ENCODE measurements at regions not wholly inside any gene's neighbourhood (a gene's known extent, or its start where the extent isn't known, plus 50 kb on each side); places are given as distances from the start of the nearest gene placed in this dataset.
"Not testable (repeated sequence)": the region's sequence is repeated elsewhere in the genome, so short reads cannot be mapped to it uniquely, and the experiment has no call there.

GRCh38 chr9:89695441-89695891 lies 90.7 kb downstream of the GADD45G start:
- DNase-seq (ENCODE audit: extremely low read depth in 1 of 2, low read depth in 1 of 2), result no peak

GRCh38 chr9:89695979-89696378 lies 91.2 kb downstream of the GADD45G start:
- DNase-seq (ENCODE audit: extremely low read depth in 1 of 2, low read depth in 1 of 2), result not testable (repeated sequence)

DNA sequence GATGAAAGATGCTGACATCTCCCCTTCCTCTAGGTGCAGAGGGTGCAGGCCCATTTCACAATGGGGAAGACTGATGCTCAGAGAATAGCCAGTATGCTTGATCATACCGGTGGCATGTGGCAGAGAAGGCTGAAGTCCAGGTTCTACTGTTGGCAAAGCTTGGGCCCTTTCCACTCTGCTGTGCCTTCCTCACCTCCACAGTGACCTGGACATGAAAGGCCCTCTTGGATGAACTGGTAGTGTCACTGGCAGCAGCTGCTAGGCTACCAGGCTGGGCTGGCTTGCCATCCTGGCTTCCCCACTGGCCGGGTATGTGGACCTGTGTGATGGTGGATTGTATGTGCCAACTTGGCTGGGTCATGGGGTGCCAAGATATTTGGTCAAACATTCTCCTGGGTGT lies 92.0 kb downstream of the GADD45G start:
- no peak for DNase-seq (ENCODE audit: extremely low read depth in 1 of 2, low read depth in 1 of 2)

GRCh38 chr9:89697553-89697952 lies 92.7 kb downstream of the GADD45G start:
- no peak for DNase-seq (ENCODE audit: extremely low read depth in 1 of 2, low read depth in 1 of 2)

GRCh38 chr9:89698411-89699005 lies 93.7 kb downstream of the GADD45G start:
- no peak for DNase-seq (ENCODE audit: extremely low read depth in 1 of 2, low read depth in 1 of 2)

DNA sequence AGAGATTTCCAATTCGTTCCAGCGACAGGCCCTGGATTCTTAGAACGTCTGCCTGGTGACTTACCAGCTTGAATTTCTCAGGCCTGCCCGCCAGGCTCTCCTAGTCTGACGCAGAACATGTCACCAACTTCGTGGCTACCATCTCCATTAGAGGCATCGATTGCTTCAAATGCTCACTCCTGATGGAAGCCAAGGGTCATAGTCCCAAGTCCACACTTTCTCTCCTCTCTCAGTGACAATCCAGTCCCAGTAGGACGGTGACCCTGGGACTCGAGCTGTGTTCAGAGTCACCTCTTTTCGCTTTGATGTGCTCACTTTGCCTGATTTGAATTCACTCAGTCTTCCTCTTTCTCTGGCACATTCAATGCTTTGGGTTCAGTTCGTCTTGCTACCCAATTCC lies 94.8 kb downstream of the GADD45G start:
- DNase-seq (ENCODE audit: extremely low read depth in 1 of 2, low read depth in 1 of 2), result no peak

GRCh38 chr9:89701221-89701798 lies 96.5 kb downstream of the GADD45G start:
- peak; percentile 43 to 67 for DNase-seq (ENCODE audit: extremely low read depth in 1 of 2, low read depth in 1 of 2)

DNA sequence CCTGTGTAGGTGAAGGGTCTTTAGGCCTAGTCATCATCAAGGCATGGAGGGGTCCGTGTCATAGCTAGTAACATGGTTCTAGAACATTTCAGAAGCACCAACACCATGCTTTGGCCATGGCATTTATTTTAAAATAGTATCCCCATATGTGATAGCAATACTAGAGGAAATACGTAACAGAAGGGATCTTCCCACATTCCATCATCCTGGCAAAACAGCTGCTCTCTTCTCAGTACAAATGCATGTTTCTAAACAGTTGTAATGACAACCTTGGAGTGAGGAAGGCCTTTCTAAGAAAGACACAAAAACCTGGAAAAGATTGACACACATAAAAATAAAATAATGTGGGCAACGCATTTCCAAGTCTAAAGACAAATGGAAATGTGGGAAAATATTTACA lies 97.6 kb downstream of the GADD45G start:
- no peak for DNase-seq (ENCODE audit: extremely low read depth in 1 of 2, low read depth in 1 of 2)

DNA sequence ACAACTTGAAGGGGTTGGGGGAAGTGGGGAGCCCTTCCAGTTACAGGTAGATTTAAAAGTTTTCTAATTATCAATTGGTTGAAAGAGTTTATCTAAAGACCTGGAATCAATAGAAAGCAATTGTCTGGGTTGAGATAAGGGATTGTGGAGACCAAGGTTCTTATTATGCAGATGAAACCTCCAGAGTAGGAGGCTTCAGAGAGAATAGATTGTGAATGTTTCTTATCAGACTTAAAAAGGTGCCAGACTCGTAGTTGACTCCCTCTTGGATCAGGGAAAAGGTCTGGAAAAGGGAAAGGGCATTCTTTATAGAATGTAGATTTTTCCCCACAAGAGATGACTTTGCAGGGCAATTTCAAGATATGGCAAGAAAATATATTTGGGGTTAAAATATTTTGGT lies 100.8 kb downstream of the GADD45G start:
- no peak for DNase-seq (ENCODE audit: extremely low read depth in 1 of 2, low read depth in 1 of 2)

GRCh38 chr9:89706086-89706485 lies 101.3 kb downstream of the GADD45G start:
- DNase-seq (ENCODE audit: extremely low read depth in 1 of 2, low read depth in 1 of 2), result no peak

GRCh38 chr9:89706731-89707191 lies 101.9 kb downstream of the GADD45G start:
- no peak for DNase-seq (ENCODE audit: extremely low read depth in 1 of 2, low read depth in 1 of 2)

- no peak for DNase-seq (ENCODE audit: extremely low read depth in 1 of 2, low read depth in 1 of 2)
Observed at GRCh38 chr9:89710697-89711096, 105.9 kb downstream of the GADD45G start.

DNA sequence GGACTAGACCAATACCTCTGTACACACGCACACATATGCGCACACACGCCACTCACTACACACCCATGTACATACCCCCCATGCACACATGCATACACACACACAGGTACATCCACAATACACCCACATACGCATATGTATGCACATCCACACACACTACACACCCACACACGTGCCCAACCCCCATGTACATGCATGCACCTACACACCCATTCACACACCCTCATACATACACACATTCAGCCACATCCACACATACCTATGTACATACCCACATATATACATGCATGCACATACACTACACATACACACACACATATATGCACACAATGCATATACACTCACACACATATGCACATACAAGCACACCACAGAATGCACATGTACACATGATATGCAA lies 107.1 kb downstream of the GADD45G start:
- no peak for DNase-seq (ENCODE audit: extremely low read depth in 1 of 2, low read depth in 1 of 2)

GRCh38 chr9:89712283-89712682 lies 107.5 kb downstream of the GADD45G start:
- no peak for DNase-seq (ENCODE audit: extremely low read depth in 1 of 2, low read depth in 1 of 2)

DNA sequence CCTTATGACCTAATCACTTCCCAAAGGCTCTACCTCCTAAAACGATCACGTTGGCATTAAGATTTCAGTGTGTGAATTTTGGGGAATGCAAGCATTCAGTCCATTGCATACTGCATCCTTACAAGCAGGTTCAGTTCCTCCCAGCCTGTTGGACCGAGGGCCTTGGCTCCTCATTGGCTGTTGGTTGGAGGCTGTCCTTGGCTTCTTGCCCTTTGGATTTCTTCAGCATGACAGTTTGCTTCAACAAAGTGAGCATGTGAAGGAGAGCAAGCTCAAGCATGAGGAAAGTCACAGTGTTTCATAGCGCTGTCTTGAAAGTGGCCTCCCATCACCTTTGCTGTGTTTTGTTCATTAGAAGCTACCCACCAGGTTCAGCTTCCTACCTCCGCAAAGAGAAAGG lies 109.5 kb downstream of the GADD45G start:
- no peak for DNase-seq (ENCODE audit: extremely low read depth in 1 of 2, low read depth in 1 of 2)

DNA sequence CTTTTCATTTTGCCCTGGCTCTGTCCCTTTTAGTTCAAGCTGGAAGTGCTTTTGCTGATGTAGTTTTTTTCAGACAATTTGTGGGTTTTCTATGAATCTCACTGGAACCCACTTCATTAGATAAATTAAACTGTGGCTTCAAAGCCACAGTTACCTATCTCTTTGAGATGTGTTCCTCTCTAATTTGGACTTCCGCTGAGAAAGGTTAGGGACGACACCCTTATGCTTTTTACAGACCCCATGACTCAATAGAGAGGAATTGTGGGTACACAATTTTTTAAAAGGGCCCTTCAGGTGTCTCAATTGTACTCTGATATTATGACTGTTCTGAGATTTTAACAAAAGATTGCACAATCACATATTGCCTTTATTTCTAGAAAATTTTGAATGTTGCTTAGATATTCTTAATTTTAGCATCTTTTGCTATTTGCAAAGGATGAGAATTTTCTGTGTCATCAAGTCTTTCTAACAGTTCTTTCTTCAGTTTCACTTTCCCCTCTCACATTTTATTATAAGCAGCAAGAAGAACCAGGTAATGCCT lies 110.6 kb downstream of the GADD45G start:
- DNase-seq (ENCODE audit: extremely low read depth in 1 of 2, low read depth in 1 of 2), result no peak

- DNase-seq (ENCODE audit: extremely low read depth in 1 of 2, low read depth in 1 of 2), result no peak
Observed at GRCh38 chr9:89715881-89716280, 111.1 kb downstream of the GADD45G start.

DNA sequence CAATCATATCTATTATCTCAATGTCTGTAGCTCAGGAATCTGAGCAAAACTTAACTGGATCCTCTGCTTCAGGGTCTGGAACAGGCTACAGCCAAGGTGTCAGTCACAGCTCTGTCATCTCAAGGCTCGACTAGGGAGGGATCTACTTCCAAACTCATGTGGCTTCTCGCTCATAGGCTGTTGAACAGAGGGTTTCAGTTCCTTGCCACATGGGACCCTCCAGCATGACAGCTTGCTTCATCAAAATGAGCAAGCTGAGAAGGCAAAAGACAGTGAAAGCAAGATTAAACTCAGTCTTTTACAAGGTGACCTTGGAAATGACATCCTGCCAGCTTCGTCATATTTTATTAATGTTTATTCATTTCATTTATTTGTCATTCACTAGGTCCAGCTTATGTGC lies 111.7 kb downstream of the GADD45G start:
- DNase-seq (ENCODE audit: extremely low read depth in 1 of 2, low read depth in 1 of 2), result no peak

DNA sequence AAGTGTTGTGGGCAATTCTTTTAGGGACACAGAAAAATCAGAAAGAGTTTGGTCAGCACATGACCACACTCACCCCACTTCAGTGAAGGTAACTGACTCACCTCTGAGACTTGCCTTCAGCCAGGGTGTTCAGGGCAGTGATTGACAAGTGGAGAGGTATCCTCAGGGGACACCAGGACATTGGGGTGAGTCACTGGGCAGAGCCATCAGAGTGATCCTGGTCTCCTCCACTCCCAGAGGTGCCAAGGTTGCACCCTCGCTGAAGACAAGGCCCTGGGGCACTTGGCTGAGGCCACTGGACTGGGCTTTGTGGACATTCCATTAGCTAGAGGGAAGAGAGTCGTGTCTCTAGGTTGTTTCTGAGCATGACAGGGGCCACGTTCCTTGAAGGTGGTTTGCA lies 113.4 kb downstream of the GADD45G start:
- DNase-seq (ENCODE audit: extremely low read depth in 1 of 2, low read depth in 1 of 2), result no peak

- no peak for DNase-seq (ENCODE audit: extremely low read depth in 1 of 2, low read depth in 1 of 2)
Observed at GRCh38 chr9:89718651-89719050, 113.8 kb downstream of the GADD45G start.

- DNase-seq (ENCODE audit: extremely low read depth in 1 of 2, low read depth in 1 of 2), result no peak
Observed at GRCh38 chr9:89719202-89719601, 114.4 kb downstream of the GADD45G start.

DNA sequence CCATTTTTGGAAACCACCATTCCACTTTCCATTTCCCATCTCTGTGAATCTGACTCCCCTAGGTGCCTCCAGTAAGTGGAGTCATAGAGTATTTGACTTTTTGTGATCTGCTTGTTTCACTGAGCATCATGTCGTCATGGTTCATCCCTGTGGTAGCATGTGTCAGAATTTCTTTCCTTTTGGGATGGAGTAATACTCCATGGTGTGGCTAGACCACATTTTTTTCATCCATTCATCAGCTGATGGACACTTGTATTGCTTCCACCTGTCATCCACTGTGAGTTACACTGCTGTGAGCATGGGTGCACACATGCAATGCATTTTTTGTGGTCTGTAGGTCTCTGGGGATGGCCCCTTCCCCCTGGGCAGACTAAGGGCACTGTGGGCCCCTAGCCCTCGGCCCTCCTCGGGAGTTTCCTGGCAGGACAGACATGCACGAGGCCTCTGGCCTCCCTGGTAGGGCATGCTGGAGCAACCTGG lies 115.9 kb downstream of the GADD45G start:
- DNase-seq (ENCODE audit: extremely low read depth in 1 of 2, low read depth in 1 of 2), result no peak

Measured in stimulated activated CD8-positive, alpha-beta memory T cell treated with anti-CD3 and anti-CD28 coated beads, Interleukin-7, amount 100 ng/mL, for 48 hours (primary cell).